Stimulated activated CD4-positive, alpha-beta T cell treated with anti-CD3 and anti-CD28 coated beads, Interleukin-4, amount 100 ng/mL, for 24 hours (primary cell): ENCODE measurements at regions not wholly inside any gene's neighbourhood (a gene's known extent, or its start where the extent isn't known, plus 50 kb on each side); places are given as distances from the start of the nearest gene placed in this dataset.
"Not testable (repeated sequence)": the region's sequence is repeated elsewhere in the genome, so short reads cannot be mapped to it uniquely, and the experiment has no call there.

Experiments used
- DNase-seq: peaks from one replicate; pipeline ENCODE4 v3.0.0-alpha.2; 2020

- no peak for DNase-seq
Measured at GRCh38 chr5:135154197-135154596, 120.2 kb upstream of the PITX1 start.

GRCh38 chr5:135153661-135154060, 119.6 kb upstream of the PITX1 start:
- DNase-seq, result no peak

GRCh38 chr5:135153259-135153658, 119.2 kb upstream of the PITX1 start:
- DNase-seq, result no peak

GRCh38 chr5:135151660-135152059, 117.6 kb upstream of the PITX1 start:
- not testable (repeated sequence) for DNase-seq

- DNase-seq, result no peak
Measured at GRCh38 chr5:135151256-135151655, 117.2 kb upstream of the PITX1 start.

- DNase-seq, result no peak
Measured at GRCh38 chr5:135150767-135151166, 116.7 kb upstream of the PITX1 start.

- no peak for DNase-seq
Measured at GRCh38 chr5:135149956-135150723, 116.1 kb upstream of the PITX1 start.

GRCh38 chr5:135149229-135149955, 115.4 kb upstream of the PITX1 start:
- no peak for DNase-seq

GRCh38 chr5:135147294-135148090, 113.5 kb upstream of the PITX1 start:
- no peak for DNase-seq

- DNase-seq, result no peak
Measured at GRCh38 chr5:135145985-135146384, 112.0 kb upstream of the PITX1 start.

- not testable (repeated sequence) for DNase-seq
Measured at GRCh38 chr5:135143682-135144081, 109.7 kb upstream of the PITX1 start.

- DNase-seq, result no peak
Measured at GRCh38 chr5:135141303-135142268, 107.6 kb upstream of the PITX1 start.

GRCh38 chr5:135140446-135141204, 106.6 kb upstream of the PITX1 start:
- DNase-seq, result no peak

- no peak for DNase-seq
Measured at GRCh38 chr5:135139381-135140134, 105.5 kb upstream of the PITX1 start.

- no peak for DNase-seq
Measured at GRCh38 chr5:135138116-135138850, 104.3 kb upstream of the PITX1 start.

GRCh38 chr5:135137146-135137915, 103.3 kb upstream of the PITX1 start:
- DNase-seq, result no peak

GRCh38 chr5:135136546-135136945, 102.5 kb upstream of the PITX1 start:
- DNase-seq, result no peak

- DNase-seq, result no peak
Measured at GRCh38 chr5:135135530-135136226, 101.7 kb upstream of the PITX1 start.
